K562 (cell line): ENCODE measurements at regions not wholly inside any gene's neighbourhood (a gene's known extent, or its start where the extent isn't known, plus 50 kb on each side); places are given as distances from the start of the nearest gene placed in this dataset.

Experiments
- ATAC-seq: fragments of 200-7000 bp; cut with Tn5 transposase; 3 replicates; pipeline ENCODE4 v1.9.1; 2020; ENCODE audit warnings: moderate library complexity
- BruUV-seq: library from RNA; stranded (reverse); fragments of 400-500 nt; replicated peaks from 2 replicates; lab custom pipeline; 2021; lab: Mats Ljungman, UMichigan
- CTCF ChIA-PET: fragments of 300-600 bp; formaldehyde crosslinking; extraction: SDS; loops from one replicate; lab custom pipeline; 2021; ENCODE audit warnings: low intra/inter-chr PET ratio; lab: Yijun Ruan, JAX
- POLR2A ChIA-PET: fragments of 300-600, 350-650 bp; sonication (Branson Sonifier 250); formaldehyde crosslinking; extraction: SDS; loops from one replicate; lab custom pipeline; 2021; ENCODE audit warnings: antibody characterized with exemption, inconsistent platforms; lab: Yijun Ruan, JAX
- DNase-seq, 4 experiments: peaks; one replicate each; pipeline versions ENCODE4 v3.0.0 to v3.0.0-alpha.2; 2011 to 2018; ENCODE audit warnings: low spot score in 3 of 4, mixed read lengths in 3 of 4; ENCODE audit errors: extremely low read depth in 1 of 4
- FAIRE-seq: peaks from 2 replicates; lab custom pipeline; 2011; peaks lifted over from hg19 to GRCh38; lab: Jason Lieb, UNC
- H2AFZ ChIP-seq: 2 replicates; pipeline ENCODE4 v1.6.0; 2011; ENCODE audit warnings: low read depth, low read length, control low read depth, inconsistent platforms
- H3K27ac ChIP-seq: fragments of 200-600 bp; 3 replicates; pipeline ENCODE4 v1.8.0; 2011; ENCODE audit warnings: low read depth, mild to moderate bottlenecking, control low read depth, inconsistent platforms, low read length, moderate library complexity, mixed read lengths; ENCODE audit errors: extremely low read depth
- H3K27me3 ChIP-seq, 2 experiments: fragments of 300-600 bp in 1 of 2; 2 replicates in 1 of 2; 3 replicates in 1 of 2; pipeline versions ENCODE4 v1.6.0 to v1.8.0; 2011; ENCODE audit warnings: inconsistent platforms in 2 of 2, low read length in 2 of 2, mild to moderate bottlenecking in 1 of 2, mixed read lengths in 1 of 2, moderate library complexity in 1 of 2; ENCODE audit not compliant: control insufficient read depth in 2 of 2, insufficient read depth in 2 of 2
- H3K36me3 ChIP-seq: fragments of 300-600 bp; 3 replicates; pipeline ENCODE4 v1.8.0; 2011; ENCODE audit warnings: mild to moderate bottlenecking, low read length, inconsistent platforms; ENCODE audit not compliant: control insufficient read depth, insufficient read depth
- H3K4me1 ChIP-seq, 2 experiments: fragments of 200-600 bp in 1 of 2; replicated peaks in 1 of 2; 2 replicates in 1 of 2; 3 replicates in 1 of 2; pipeline versions ENCODE4 v1.5.1 to v1.8.0; 2011; ENCODE audit warnings: inconsistent platforms in 2 of 2, low read length in 2 of 2, mild to moderate bottlenecking in 1 of 2, mixed read lengths in 1 of 2, moderate library complexity in 1 of 2; ENCODE audit not compliant: control insufficient read depth in 2 of 2, insufficient read depth in 2 of 2
- H3K4me2 ChIP-seq: 2 replicates; pipeline ENCODE4 v1.6.1; 2011; ENCODE audit warnings: low read length, control low read depth, inconsistent platforms, mixed read lengths; ENCODE audit not compliant: insufficient read depth
- H3K4me3 ChIP-seq: fragments of 200-600 bp; sonication (generic), shearing (Covaris generic); 2 replicates; pipeline ENCODE4 v1.5.1; 2016; ENCODE audit warnings: control low read depth, inconsistent platforms
- H3K79me2 ChIP-seq: fragments of 200-600 bp; 3 replicates; pipeline ENCODE4 v1.8.0; 2011; ENCODE audit warnings: low read length, inconsistent platforms; ENCODE audit not compliant: control insufficient read depth, insufficient read depth
- H3K9ac ChIP-seq, 2 experiments: 2 replicates each; pipeline versions ENCODE4 v1.6.0 to v1.6.1; 2011; ENCODE audit warnings: low read depth in 2 of 2, low read length in 2 of 2, control low read depth in 1 of 2, inconsistent platforms in 1 of 2, mild to moderate bottlenecking in 1 of 2, mixed read lengths in 1 of 2; ENCODE audit not compliant: insufficient read depth in 1 of 2
- H3K9me1 ChIP-seq: one replicate; pipeline ENCODE4 v1.6.0; 2011; ENCODE audit warnings: inconsistent platforms, mild to moderate bottlenecking, low read length, moderate library complexity; ENCODE audit not compliant: control insufficient read depth, insufficient read depth
- H3K9me3 ChIP-seq: replicated peaks from 2 replicates; pipeline ENCODE4 v1.5.1; 2011; ENCODE audit warnings: low read depth, low read length, inconsistent platforms; ENCODE audit not compliant: control insufficient read depth, insufficient read depth
- H4K20me1 ChIP-seq: replicated peaks from 2 replicates; pipeline ENCODE4 v1.6.1; 2011; ENCODE audit warnings: low read length, inconsistent platforms, mixed read lengths; ENCODE audit not compliant: control insufficient read depth, insufficient read depth
- BRCA1 ChIP-seq, 2 experiments: fragments of 450-650 bp in 1 of 2; sonication (generic) in 1 of 2; formaldehyde crosslinking in 1 of 2; IDR thresholded peaks; 2 replicates each; pipeline versions ENCODE4 v1.5.0 to v1.6.1; 2017 to 2020; ENCODE audit warnings: mild to moderate bottlenecking in 1 of 2, missing genetic modification reagents in 1 of 2
- CBX3 ChIP-seq, 2 experiments: IDR thresholded peaks; 1 replicate in 1 of 2; 2 replicates in 1 of 2; pipeline ENCODE4 v1.6.1; 2012; ENCODE audit warnings: inconsistent platforms in 2 of 2, low read length in 2 of 2, borderline replicate concordance in 1 of 2, control low read depth in 1 of 2
- HBP1 ChIP-seq: fragments of 450-650 bp; formaldehyde crosslinking; IDR thresholded peaks from 2 replicates; pipeline ENCODE4 v1.4.0; 2022; ENCODE audit warnings: missing genetic modification characterization
- MTA2 ChIP-seq: fragments of 450-650 bp; IDR thresholded peaks from 2 replicates; pipeline ENCODE4 v1.6.1; 2016; ENCODE audit warnings: low read depth
- MYBL2 ChIP-seq, 2 experiments: fragments of 450-650 bp in 1 of 2; sonication (generic) in 1 of 2; formaldehyde crosslinking in 1 of 2; IDR thresholded peaks; 2 replicates each; pipeline versions ENCODE4 v1.6.1 to v1.8.1; 2017 to 2022; ENCODE audit warnings: borderline replicate concordance in 1 of 2, inconsistent platforms in 1 of 2, low read depth in 1 of 2, mild to moderate bottlenecking in 1 of 2, missing genetic modification reagents in 1 of 2, moderate library complexity in 1 of 2
- PKNOX1 ChIP-seq: fragments of 450-650 bp; IDR thresholded peaks from 2 replicates; pipeline ENCODE4 v1.6.1; 2016
- POLR3A ChIP-seq: IDR thresholded peaks from 2 replicates; pipeline ENCODE4 v1.6.1; 2011; ENCODE audit warnings: borderline replicate concordance, mild to moderate bottlenecking, moderate library complexity; ENCODE audit not compliant: insufficient read length, insufficient read depth; ENCODE audit errors: extremely low read depth
- PURB ChIP-seq: sonication (generic); formaldehyde crosslinking; IDR thresholded peaks from 2 replicates; pipeline ENCODE4 v1.9.0; 2021; ENCODE audit warnings: low read depth, mild to moderate bottlenecking, missing genetic modification reagents
- SIRT6 ChIP-seq: IDR thresholded peaks from one replicate; pipeline ENCODE4 v1.6.1; 2012; ENCODE audit warnings: low read depth, mild to moderate bottlenecking, control low read depth, inconsistent platforms, low read length, moderate library complexity
- STAG1 ChIP-seq: sonication (generic); formaldehyde crosslinking; IDR thresholded peaks from 2 replicates; pipeline ENCODE4 v1.5.0; 2020; ENCODE audit warnings: missing genetic modification reagents, borderline replicate concordance
- ZFP1 ChIP-seq: fragments of 450-650 bp; formaldehyde crosslinking; IDR thresholded peaks from 2 replicates; pipeline ENCODE4 v1.4.0; 2020; ENCODE audit warnings: mild to moderate bottlenecking, mixed read lengths
- ZKSCAN1 ChIP-seq: fragments of 150-350 bp; IDR thresholded peaks from 2 replicates; pipeline ENCODE4 v1.6.1; 2016; ENCODE audit warnings: low read depth, low read length
- ZNF253 ChIP-seq: fragments of 250-450 bp; sonication (Bioruptor Pico); conservative IDR thresholded peaks from 2 replicates; pipeline ENCODE4 v1.6.1; 2021; ENCODE audit warnings: mild to moderate bottlenecking
- ZNF384 ChIP-seq: IDR thresholded peaks from 2 replicates; pipeline ENCODE4 v1.6.1; 2012; ENCODE audit warnings: low read depth, low read length, improper control_type of control experiment
- ZNF512 ChIP-seq: IDR thresholded peaks from 2 replicates; pipeline ENCODE4 v1.6.1; 2016; ENCODE audit warnings: missing genetic modification characterization, missing compliant biosample characterization
- ZNF586 ChIP-seq: fragments of 450-650 bp; formaldehyde crosslinking; conservative IDR thresholded peaks from 2 replicates; pipeline ENCODE4 v1.4.0; 2020; ENCODE audit warnings: mild to moderate bottlenecking, moderate library complexity
- ZNF780A ChIP-seq: fragments of 250-450 bp; sonication (Bioruptor Pico); IDR thresholded peaks from 2 replicates; pipeline ENCODE4 v1.5.0; 2021; ENCODE audit warnings: mild to moderate bottlenecking
- WGBS: fragments of 100-300 bp; shearing (Covaris generic); methylation state at CpG from one replicate; pipeline ENCODE4 v1.1.6; 2016; ENCODE audit warnings: low coverage, mixed read lengths; ENCODE audit not compliant: insufficient coverage; ENCODE audit errors: missing lambda C conversion rate; 5-methylcytosine and 5-hydroxymethylcytosine counted together
- in situ Hi-C: fragments of 300-500 bp; cut with MboI; formaldehyde crosslinking; loops from 4 replicates; pipeline ENCODE4 v1.15.0; 2018; ENCODE audit warnings: inconsistent platforms, mixed read lengths
- intact Hi-C: fragments of 100-400 bp; cut with micrococcal nuclease; formaldehyde crosslinking; loops from 2 replicates; pipeline ENCODE4 v1.14.2; 2022

DNA sequence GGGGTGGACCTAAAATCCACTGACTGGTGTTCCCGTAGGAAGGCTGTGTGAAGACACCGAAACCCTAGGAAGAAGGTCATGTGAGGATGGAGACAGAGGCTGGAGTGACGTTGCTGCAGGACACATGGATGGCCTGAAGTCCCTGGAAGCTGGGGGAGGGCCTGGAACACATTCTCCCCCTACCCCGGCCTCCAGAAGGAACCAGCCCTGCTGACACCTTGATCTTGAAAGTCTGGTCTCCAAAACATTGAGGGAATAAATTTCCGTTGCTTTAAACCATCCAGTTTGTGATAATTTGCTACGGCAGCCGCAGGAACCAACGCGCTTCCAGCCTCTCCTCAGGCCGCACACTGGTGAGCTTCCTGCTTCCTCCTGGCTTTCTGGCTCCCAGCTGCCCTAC lies 288.2 kb downstream of the GLRX3 start:
- H3K4me2 ChIP-seq = no peak overlapping the region
- H3K79me2 ChIP-seq = no peaks in the 10 kb centered on the region
- WGBS = 0% methylated on average over 8 of the region's 10 CpGs
- FAIRE-seq (no peak), ATAC-seq (no peak)
- H3K27ac ChIP-seq = no peak overlapping the region
- no peaks in the 10 kb centered on the region for H4K20me1 ChIP-seq
- H3K36me3 ChIP-seq = no peaks in the 10 kb centered on the region
- no peak overlapping the region for H2AFZ ChIP-seq
- no peaks in the 10 kb centered on the region; a peak in 1 of 5 replicates for H3K27me3 ChIP-seq
- H3K9me3 ChIP-seq = no peaks in the 10 kb centered on the region
- H3K9ac ChIP-seq = no peak overlapping the region
- TF ChIP-seq ZKSCAN1 (no peak), SIRT6 (no peak), STAG1 (no peak), ZNF780A (no peak), ZNF384 (no peak), CBX3 (IDR thresholded peaks at IDR 0.05; ENCODE audit: borderline replicate concordance in 1 of 2, low read length in 2 of 2) (no peak), ZNF512 (tag) (no peak), HBP1 (no peak), PURB (CRISPR knock-in tag) (no peak), PKNOX1 (no peak), MYBL2 (IDR thresholded peaks at IDR 0.05; ENCODE audit: low read depth) (no peak), MYBL2 (CRISPR knock-in tag; IDR thresholded peaks at IDR 0.05; ENCODE audit: borderline replicate concordance) (no peak), ZNF253 (CRISPR knock-in tag) (no peak), ZNF586 (CRISPR knock-in tag) (no peak), MTA2 (no peak), ZFP1 (CRISPR knock-in tag) (no peak), BRCA1 (IDR thresholded peaks at IDR 0.05) (no peak), BRCA1 (CRISPR knock-in tag; IDR thresholded peaks at IDR 0.05) (no peak), POLR3A (no peak)
- TF ChIP-seq, all 486 proteins: peak for 0
- ChIA-PET POLR2A (no interaction called here), CTCF (no interaction called here)
- no peaks in the 10 kb centered on the region for H3K4me1 ChIP-seq
- DNase-seq = no peak
- in situ Hi-C loops = no loop called here
- H3K4me3 ChIP-seq = no peak overlapping the region
- no peaks in the 10 kb centered on the region for H3K9me1 ChIP-seq
- no TSS peak for BruUV-seq
- intact Hi-C loops = no loop called here
